ENCODE measurements at regions not wholly inside any gene's neighbourhood (a gene's known extent, or its start where the extent isn't known, plus 50 kb on each side); places are given as distances from the start of the nearest gene placed in this dataset.

DNA sequence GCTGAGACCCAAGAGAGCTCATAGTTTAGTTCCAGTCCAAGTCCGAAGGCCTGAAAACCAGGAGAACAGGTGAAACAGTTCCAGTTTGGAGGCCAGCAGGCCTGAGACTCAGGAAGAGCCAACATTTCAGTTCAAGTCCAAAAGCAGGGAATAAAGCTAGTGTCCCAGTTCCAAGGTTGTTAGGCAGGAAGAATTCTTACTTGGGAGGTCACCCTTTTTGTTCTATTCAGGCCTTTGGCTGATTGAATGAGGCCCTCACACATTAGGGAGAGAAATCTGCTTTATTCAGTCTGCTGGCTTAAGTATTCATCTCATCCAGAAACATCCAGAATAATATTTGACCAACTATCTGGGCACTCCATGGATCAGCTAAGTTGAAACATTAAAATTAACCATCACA lies 294.6 kb downstream of the PCNX1 start:
- no peak for DNase-seq (ENCODE audit: low read depth in 1 of 2, low spot score in 1 of 2)

DNA sequence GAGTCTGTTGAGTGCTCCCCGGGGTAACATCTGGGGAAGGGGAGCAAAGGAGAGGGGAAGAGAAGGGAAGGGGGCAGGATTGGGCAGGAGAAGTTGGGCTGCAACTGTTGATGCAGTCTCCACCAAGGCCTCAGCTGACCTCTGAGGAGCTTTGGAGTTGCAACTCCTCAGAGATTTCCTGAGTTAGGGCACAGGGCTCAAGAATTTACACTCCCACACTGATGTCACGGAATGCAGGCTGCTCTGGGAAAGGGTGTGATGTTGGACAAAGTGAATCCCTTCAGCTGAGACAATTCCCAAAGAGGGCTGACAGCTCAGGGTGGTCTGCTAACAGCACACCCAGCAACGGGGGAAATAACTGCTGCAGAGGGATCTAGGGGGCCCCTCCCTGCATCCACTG lies 295.6 kb downstream of the PCNX1 start:
- DNase-seq (ENCODE audit: low read depth in 1 of 2, low spot score in 1 of 2): no peak

DNA sequence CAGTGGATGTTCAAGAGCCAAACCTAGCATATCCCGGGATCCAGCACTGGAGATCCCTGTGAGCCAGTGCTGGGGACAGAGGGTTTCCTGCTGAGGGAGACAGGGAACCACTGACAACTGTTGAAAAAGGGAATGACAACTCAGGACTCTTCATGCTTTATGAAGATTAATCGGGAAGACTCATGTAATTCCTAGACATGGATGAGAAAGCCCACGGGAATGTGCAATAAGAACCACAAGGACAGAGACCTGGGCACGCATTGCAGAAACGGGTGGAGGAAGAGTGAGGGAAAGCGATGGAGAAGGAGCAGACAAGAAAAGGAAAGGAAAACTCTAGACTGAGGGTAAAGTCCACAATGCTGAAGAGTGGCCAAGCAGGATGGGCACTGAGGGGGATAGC lies 296.0 kb downstream of the PCNX1 start:
- DNase-seq (ENCODE audit: low read depth in 1 of 2, low spot score in 1 of 2): no peak

DNA sequence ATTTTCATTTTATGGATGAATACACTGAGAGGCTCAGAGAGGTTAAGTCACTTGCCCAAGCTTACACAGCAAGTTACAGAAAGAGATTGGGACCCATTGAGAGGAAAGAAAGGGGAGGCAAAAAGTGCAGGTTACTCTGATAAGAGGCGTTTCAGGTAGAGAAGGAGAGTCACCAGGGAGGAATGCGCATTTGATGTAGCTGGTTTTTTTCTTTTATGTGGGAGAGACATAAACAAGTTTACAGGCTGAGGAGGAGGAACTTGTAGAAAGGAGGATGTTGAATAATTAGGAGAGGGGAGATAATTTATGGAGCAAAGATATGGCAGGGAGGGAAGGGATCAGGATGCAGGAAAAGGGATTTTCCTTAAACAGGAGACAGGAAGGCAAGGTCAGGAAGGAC lies 297.0 kb downstream of the PCNX1 start:
- no peak for DNase-seq (ENCODE audit: low read depth in 1 of 2, low spot score in 1 of 2)

DNA sequence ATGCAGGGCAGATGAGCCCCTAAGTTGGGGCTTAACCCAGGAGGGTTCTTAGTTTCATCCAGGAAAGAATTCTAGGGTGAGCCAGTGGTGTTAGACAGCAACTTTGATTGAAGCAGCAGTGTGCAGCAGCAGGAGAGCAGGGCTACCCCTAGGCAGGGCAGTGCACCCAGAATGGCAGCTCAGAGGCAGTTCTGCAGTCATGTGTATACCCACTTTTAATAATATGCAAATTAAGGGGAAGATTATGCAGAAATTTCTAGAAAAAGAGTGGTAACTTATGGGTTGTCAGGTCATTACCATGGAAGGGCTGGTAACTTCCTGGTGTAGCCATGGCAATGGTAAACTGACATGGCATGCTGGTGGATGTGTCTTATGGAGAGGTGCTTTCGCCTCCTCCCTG lies 297.5 kb downstream of the PCNX1 start:
- DNase-seq (ENCODE audit: low read depth in 1 of 2, low spot score in 1 of 2): no peak

DNA sequence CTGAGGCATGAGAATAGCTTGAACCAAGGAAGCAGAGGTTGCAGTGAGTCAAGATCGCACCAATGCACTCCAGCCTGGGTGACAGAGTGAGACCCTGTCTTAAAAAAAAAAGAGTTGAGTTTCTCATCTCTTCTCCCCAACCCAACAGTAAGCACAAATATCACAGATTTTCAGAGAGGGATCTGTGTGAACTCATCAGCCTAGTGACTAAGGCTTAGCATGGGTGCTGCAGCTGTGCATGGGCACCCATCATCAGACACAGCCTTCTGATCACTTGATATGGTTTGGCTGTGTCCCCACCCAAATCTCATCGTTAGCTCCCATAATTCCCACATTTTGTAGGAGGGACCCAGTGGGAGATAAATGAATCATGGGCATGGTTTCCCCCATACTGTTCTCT lies 298.9 kb downstream of the PCNX1 start:
- DNase-seq (ENCODE audit: low read depth in 1 of 2, low spot score in 1 of 2): no peak

DNA sequence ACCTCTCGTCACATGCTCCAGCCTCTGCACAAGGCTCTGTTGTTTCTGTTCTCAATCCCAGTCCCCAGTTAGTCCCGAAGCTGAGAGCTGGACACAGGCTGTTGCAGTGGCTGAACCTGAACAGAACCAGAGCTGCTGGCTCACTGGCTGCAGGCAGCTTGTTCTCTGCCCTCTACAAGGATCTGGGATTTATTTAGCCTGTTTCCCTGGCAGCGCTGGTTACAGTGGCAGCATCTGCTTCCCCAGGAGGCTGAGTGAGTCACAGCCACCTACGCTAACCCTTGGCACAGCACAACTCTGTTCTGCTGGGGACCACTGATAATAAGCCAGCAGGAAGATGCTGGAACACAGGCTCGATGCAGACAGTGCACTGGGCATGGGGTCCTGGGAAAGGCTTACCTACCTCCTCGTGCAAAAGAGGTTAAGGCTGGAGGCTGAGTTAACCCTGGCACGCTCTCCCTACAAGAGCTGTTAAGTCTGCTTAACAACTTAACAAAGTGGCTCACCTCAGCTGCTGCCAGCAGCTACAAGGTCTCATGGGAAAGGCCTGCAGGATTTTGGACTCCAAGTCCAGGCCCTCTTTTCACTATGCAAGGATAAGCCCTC lies 299.6 kb downstream of the PCNX1 start:
- no peak for DNase-seq (ENCODE audit: low read depth in 1 of 2, low spot score in 1 of 2)

DNA sequence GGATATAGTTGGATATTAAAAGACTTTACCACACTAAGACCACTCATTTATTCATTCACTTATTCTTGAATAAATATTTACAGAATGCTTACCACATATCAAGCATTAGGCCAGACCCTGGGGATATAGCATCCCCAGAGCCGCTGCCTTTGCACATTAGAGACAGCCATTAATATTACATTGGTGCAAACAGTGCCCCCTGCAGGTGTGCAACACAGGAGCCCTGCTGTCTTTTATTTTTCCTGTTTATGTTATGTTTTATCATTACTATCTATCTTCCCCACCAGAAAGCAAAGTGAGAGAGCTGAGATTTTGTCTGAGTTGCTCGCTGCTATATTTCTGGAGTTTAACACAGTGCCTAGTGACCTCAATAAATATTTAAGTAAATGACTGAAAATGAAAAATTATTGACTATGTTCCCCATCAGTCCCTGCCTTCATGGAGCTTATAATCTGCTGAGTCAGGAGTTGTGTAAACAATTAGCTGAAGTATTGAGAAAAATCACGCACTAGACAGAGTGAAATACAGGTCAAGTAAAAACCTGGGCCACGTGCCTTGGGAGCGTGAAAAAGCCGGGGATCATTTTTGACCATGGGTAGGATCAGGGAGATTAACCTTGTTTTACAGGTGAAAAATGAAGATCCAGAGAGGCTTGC lies 301.6 kb downstream of the PCNX1 start:
- DNase-seq (ENCODE audit: low read depth in 1 of 2, low spot score in 1 of 2): no peak

DNA sequence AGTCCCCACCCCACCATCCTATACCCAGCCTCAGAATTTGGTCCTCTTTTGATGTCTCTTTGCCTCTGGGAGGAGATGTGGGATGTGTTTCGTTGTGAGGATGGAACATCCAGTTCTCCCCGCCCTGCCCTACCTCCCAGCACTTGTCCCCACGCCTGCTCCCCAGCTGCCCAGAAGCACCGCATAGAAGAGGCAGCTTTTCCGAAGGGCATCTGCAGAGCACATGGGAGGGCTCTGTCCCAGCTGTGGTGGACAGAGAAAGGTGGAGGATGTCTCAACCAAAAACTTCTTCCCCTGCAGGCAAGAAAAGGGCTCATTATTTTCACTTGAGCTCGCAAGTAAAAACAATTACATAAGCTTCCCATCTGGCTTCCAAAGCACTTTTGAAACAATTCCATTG lies 302.6 kb downstream of the PCNX1 start:
- no peak for DNase-seq (ENCODE audit: low read depth in 1 of 2, low spot score in 1 of 2)

DNA sequence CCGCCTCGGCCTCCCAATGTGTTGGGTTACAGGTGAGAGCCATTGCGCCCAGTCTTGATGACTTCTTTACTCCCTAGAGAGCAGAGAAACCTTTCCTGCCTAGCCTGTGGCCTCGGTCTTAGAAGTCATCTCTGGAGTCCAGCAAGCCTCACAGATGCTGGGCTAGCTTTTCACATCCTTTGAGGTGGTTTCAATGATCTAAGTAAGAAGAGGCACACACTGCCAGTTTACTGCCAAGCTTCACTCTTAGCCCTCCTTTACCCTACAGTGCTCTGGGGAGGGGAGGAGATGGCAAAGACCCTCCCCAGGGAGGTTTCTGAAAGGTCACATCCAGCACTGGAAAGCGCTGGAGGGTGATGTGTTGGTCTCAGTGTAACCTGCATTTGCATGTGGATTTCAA lies 304.8 kb downstream of the PCNX1 start:
- no peak for DNase-seq (ENCODE audit: low read depth in 1 of 2, low spot score in 1 of 2)

DNA sequence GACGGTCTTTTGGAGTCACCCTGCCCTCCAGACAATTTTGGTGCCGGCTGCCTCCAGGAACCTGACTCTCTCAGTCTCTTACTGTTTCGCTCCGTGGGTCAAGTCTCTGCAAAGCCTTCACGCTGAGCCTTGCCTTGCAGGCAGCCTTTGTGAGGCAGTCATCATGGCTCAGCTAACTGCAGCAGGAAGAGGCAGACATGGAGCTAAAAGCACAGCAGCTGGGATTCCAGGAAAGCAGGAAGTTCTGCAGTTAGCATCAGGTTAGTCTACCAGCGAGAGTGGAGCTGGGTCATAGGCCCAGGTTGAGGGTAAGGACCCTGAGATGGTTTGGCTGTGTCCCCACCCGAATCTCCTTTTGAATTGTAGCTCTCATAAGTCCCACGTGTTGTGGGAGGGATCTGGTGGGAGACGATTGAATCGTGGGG lies 305.4 kb downstream of the PCNX1 start:
- no peak for DNase-seq (ENCODE audit: low read depth in 1 of 2, low spot score in 1 of 2)

DNA sequence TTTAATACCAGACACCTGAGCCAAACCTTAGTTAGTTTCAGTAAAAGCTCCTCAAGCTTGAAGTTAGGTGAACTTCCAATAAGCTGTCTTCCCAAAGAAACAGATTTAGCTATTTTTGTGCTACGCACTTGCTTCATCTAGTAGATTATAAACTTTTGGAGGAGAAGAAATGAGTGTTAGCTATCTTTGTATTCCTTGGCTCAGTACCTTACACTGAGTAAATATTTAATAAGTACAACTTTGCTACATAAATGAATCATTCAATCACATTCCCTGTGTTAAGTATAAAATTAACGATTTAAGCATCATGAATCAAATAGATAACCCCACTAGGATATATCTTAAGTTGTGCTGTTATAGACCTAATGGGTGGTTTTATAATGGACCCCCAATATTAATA lies 307.0 kb downstream of the PCNX1 start:
- no peak for DNase-seq (ENCODE audit: low read depth in 1 of 2, low spot score in 1 of 2)

DNA sequence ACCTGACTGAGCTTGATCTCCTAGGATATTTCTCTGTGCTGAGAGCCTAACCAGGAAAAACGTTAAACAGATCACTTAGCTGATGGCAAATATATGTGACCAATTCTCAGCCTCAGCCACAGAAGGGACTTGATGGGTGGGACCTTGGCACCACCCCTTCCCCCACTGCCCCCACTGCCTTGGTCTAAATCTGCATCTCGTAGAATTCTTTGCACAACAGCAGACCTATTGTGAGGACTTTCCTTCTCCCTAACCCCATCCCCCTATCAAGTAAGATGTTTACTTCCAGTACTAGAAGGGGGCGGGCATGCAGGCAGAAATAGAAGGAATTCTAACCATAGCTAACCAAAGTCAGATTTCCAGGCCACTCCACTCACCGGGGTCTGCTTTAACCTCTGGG lies 313.2 kb downstream of the PCNX1 start:
- no peak for DNase-seq (ENCODE audit: low read depth in 1 of 2, low spot score in 1 of 2)

DNA sequence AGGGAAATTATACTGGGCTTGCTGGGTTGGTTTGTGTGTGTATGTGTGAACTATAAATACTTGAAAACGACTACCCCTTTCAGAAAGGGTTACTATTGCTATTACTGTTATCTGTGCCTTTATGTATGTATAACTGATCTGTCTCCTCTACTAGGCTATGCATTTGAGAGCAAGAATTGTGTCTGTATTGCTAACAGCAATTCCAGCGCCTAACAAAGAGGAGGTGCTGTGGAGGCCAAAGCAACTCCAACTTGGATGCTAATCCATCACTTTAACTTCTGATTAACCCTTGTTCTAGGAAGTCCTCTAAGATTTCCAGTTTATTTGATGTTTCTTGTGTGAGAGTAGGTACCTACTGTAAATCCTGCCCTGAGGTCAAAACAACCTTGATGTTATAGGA lies 313.9 kb downstream of the PCNX1 start:
- no peak for DNase-seq (ENCODE audit: low read depth in 1 of 2, low spot score in 1 of 2)

DNA sequence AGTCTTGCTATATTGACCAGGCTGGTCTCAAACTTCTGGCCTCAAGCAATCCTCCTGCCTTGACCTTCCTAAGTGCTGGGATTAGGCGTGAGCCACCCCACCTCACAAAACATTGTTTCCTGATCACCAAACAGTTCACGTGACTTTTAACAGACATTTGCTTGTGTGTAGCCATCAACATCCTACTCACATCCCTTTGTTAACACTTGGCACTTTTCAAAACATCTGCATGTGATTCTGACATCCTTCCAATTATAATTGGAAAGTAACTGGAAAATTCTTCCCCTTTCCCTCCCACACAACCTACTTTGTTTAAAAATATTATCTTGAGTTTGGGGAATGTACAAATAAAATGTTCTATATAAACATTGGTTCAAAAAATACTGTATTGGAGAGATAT lies 317.9 kb downstream of the PCNX1 start:
- no peak for DNase-seq (ENCODE audit: low read depth in 1 of 2, low spot score in 1 of 2)

DNA sequence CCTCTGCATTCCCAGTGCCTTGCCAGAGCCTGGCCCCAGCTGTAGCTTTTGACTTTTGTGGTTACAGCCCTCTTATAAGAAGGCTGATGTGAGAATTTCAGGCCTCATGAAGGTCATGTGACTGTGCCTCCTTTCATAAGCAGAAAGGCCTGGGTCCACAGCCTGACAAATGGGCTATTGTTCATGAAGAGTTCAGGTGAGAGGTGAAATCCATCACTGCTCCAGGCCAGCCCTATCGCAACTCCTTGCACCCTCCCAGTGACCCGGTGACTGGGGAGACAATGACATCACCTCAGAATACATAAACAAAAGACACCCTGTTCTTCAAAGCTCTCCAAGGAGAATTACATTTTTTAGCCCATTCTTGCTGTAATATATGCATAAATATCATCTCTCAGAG lies 321.5 kb downstream of the PCNX1 start:
- DNase-seq (ENCODE audit: low read depth in 1 of 2, low spot score in 1 of 2): no peak

DNA sequence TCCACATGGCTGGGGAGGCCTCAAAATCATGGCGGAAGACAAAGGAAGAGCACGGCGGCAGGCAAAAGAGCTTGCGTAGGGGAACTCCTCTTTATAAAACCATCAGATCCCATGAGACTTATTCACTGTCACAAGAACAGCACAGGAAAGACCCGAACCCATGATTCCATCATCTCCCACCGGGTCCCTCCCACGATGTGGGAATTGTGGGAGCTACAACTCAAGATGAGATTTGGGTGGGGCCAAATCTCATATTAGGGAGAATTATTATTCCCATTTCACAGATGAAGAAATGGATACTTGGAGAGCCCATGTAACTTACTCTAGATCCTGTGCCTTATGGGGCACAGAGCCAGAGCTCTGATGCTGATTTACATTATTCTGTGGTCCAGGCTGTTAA lies 322.6 kb downstream of the PCNX1 start:
- no peak for DNase-seq (ENCODE audit: low read depth in 1 of 2, low spot score in 1 of 2)

DNA sequence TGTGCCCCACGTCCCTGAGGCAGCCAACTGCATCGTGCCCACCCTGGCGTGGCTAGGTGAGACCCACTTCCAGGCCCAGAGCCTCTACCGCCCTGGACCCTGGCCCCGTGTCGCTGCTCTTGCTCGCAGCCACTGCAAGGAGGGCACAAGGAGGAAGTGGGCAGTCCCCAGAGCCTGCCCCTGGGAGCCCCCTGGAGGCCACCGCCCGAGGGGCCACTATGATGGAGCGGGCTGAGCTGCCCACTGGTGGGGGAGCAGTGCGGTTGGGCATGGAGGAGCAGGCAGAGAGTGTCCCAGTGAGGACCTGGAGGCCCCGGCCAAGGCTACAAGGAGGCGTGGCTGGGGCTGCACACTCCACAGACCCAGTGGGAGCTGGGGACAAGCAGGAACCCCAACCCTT lies 323.6 kb downstream of the PCNX1 start:
- DNase-seq (ENCODE audit: low read depth in 1 of 2, low spot score in 1 of 2): no peak

DNA sequence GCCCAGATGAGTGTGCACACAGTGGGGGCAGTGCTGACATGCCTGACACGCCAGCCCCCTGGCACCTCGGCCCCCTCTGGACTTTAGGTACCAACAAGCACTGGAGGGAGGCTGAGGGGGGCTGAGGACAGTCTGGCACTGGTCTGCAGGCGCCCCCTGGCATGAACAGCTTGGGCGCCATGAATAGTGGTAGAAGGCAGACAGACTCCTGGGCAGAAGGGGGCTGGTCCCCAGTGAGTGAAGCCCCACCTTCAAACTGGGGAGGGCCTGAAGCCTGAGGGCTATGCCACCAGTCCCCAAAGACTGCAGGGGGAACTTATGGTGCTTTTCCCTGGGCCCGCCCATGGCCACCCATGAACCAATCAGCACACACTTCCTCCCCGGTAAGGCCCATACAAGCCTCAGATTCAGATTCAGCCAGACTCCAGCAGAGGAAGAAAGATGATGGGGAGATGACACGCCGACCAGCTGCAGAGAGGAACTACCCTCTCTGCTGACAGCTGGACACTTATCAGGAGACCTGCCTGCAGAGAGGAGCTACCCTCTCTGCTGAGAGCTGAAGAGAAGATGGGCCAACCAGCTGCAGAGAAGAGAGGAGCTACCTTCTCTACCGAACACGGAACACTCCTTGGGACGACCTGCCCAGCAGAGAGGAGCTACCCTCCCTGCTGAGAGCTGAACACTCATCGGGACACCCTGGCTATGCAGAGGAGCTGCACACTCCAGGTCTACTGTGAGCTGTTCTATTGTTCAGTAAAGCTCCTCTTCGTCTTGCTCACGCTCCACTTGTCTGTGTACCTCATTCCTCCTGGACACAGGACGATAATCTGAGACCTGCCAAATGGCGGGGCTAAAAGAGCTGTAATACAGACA lies 324.5 kb downstream of the PCNX1 start:
- DNase-seq (ENCODE audit: low read depth in 1 of 2, low spot score in 1 of 2): no peak

DNA sequence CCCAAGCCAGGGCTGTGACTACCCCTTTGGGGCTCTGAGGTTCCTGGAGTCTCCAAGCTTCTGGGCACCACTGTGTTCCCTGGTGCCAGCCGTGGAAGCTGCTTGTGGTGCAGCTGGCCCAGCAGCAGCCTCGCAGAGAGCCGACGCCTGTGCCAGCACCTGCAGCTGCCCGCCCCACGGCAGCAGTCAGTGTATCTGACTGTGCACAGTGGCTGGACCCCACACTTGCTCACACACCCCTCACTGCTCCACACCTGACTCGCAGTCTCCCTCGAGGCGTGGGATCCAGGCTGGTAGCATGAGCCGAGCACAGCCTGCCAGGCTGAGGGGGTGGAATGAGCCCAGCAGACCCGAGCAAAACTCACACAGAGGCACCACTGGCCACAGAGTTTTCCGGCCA lies 325.2 kb downstream of the PCNX1 start:
- no peak for DNase-seq (ENCODE audit: low read depth in 1 of 2, low spot score in 1 of 2)

DNA sequence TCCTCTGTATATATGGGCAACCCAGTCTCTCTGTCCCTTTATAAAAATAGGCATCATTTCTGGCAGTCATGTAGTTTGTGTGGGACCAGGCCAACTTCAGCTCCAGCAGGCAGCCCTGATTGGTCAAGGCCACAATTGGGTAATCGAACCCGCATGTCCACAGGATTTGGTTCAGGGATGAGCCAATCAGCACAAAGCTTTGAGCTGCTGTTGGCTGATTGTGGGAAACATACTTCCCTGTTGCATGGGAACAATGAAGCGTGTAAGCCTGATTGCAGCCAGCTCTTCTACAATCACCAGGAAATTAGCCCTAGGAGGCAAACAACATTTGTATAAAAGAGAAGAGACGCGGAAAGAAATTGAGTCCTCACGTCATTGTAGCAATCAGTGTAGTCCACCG lies 328.6 kb downstream of the PCNX1 start:
- DNase-seq (ENCODE audit: low read depth in 1 of 2, low spot score in 1 of 2): no peak

DNA sequence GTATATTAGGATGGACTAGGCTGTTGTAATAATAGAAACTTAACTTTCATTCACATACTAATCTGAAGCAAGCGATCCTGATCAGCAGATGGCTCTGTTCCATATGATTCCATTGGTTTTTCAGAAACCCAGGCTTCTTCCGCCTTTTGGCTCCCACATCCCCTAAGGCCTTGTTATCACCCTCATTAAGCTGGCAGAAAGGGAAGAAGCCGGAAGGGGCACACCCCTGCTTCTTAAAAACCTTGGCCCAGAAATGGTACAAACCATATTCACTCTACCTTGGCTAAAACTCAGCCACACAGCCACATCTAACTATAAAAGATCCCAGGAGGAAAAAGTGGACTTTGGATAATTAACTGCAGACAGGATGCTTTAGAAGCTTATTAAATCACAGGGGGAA lies 329.2 kb downstream of the PCNX1 start:
- no peak for DNase-seq (ENCODE audit: low read depth in 1 of 2, low spot score in 1 of 2)

Measured in stimulated activated CD4-positive, alpha-beta T cell treated with anti-CD3 and anti-CD28 coated beads, Interleukin-15, amount 100 ng/mL, for 1 hour (primary cell).